CD4-positive, alpha-beta T cell treated with Interleukin-10 for 1 hour (primary cell): ENCODE measurements at regions not wholly inside any gene's neighbourhood (a gene's known extent, or its start where the extent isn't known, plus 50 kb on each side); places are given as distances from the start of the nearest gene placed in this dataset.
A peak's percentile ranks its signal among the peaks of the same experiment; 100 is the strongest.

Source experiments
- DNase-seq: peaks from one replicate; pipeline ENCODE4 v3.0.0-alpha.2; 2020

DNA sequence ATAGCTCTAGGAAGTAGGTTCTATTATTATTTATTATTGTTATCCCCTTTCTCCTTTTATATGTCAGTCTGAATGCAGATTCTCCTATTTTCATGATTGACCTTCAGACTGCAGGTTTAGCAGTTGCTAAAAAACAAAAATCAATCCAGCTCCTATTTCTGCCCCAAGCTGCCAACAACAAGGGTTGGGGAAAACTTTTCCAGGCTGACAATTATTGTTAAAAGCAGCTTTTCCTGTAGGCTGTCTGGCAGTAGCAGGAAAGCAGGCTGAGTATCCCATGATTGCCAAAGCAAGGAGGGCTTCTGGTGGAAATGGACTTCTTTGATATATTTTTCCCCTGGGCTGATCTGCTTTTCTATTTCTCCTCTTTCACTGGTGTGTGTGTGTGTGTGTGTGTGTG, 78.0 kb upstream of the CTLA4 start:
- no peak for DNase-seq

DNA sequence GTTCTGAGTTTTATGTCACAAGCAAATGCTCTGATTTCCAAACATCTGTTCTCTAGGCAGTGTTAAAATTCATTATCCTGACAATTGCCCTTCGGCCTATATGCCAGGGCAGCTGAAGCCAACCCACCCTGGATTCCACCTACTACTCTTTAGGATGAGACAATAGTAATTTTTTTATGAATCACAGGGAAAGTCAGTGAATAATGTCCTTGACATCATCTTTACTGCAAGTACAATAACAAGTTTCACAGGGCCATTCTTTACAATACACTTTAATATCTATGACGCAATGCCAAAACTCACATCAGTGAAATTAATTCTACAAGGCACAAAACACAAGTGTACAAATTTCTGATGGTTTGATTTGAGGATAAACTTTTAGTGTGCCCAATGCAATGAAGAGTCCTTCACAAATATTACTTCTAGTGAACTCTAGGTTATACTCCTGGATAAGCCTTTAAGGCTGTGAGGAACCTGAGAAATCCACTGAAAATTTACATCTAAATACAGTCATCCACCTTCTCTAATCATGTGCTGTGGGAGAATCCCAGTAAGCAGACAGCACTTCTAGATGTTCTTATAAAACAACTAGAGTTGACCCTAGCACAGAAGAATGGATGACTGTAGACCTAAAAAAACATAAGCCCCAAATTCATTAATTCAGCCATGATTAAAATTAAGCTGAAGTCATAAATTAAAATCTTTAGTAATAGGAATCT, 77.3 kb upstream of the CTLA4 start:
- DNase-seq: no peak

DNA sequence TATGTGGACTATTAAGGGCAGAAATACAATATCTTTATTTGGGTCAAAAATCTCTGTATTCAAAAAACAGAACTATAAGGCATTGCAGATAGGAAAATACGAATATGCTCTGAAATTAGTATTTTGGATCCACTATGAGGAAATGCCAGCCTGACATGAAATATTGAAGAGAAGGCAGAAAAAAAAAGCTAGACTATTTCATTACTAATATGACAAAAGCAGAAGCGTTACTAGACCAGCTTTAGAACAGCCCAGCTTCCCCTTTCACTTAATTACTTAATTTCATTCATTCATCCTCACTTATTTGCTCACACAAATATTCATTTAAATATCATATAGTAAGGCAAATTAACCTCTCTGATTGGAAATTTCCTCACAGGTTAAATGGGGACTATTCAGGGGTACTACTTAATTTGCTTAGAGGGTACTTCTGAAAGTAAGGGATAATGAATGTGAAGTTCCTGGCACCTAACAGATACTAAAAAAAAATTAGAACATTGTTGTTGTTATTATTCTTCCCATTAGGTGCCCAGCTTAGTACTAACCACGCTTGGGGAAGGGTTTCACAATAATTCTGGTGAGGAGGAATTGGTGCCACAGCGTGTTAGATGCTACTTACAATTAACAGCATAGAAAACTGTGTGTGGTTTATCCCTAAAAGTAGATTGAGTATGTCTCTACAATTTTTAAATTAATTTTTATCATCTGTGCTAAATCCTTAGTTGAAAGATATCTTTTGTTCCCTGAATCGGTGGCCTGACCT, 71.1 kb upstream of the CTLA4 start:
- no peak for DNase-seq

DNA sequence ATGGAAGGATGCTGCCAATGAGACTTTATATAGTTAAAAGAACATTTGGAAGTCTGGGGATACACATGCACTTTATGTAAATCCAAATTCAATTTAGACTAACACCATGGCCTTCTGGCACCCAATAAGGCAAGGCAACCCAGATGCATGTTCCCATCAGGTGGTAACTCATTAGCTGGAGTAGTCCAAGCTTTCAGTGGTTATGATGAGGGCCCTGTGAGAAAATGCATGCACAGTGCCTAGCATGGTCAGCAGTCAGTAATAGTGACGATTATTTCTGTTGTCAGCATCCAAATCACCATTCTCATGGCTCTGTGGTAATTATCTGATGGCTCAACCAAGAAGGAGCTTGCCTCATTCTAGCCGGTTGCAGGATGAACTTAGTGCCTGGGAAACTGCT, 70.3 kb upstream of the CTLA4 start:
- no peak for DNase-seq

DNA sequence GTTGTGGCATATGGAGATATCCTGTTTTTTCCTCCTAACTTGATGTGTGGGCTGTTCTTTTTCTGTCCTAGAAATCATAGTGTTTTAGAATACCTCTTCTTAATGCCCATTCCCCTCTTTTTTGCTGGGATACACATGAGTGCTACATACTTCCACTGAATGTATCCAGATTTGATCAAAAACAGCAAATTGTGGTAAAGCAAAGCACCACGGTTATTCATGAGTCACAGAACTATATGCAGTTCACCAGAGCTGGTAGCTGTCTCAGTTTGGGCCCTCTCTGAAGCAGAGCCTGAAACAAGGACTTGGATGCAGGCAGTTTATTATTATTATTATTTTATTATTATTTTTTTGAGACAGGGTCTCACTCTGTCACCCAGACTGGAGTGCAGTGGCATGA, 69.9 kb upstream of the CTLA4 start:
- no peak for DNase-seq

DNA sequence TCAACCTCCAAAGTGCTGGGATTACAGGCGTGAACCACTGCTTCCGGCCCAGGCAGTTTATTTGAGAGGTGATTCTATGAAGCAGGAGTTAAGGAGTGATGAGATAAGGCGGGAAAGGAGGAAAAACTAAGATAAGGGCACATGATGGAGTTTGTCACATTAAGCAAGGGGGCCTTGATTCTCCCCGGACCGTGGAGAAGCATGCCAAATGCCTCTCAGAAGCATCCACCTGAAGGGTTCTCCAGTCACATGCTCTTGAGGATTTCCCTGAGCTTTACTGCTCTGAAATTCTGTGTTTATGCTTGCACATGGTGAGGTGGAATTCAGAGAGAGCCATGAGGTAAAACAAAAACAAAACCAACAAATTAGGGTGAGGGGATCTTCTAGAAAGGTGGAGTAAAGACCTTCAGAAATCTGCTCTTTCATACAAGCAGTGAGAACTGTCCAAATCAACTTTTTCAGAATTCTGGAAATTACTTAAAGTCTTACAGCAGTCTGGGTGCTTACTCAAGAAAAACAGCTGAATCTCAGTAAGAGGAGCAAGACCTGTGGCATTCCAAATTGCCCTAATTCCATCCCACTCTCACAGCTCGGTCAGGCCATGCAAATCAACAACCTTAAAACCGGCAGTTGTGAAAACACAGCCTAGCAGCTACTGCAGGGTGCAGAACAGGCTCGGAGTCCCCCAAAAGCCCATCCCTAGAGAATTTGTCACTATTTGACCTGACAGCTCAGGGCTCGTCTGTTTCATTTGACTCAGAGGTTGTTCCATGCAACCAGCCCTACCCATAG, 69.1 kb upstream of the CTLA4 start:
- no peak for DNase-seq

DNA sequence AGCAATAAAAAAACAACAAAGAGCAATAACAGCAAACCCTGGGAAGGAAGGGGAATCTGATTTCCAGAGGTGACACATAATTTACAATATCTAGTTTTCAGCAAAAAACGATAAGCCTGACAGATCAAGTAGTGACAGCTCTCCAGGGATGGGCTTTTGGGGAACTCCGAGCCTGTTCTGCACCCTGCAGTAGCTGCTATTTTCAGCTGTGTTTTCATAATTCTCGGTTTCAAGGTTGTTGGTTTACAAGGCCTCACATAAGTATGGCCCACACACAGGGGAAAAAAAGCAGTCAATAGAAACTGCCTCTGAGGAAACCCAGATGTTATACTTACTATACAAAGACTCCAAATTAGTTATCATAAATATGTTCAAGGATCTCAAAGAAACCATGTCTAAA, 67.7 kb upstream of the CTLA4 start:
- no peak for DNase-seq

DNA sequence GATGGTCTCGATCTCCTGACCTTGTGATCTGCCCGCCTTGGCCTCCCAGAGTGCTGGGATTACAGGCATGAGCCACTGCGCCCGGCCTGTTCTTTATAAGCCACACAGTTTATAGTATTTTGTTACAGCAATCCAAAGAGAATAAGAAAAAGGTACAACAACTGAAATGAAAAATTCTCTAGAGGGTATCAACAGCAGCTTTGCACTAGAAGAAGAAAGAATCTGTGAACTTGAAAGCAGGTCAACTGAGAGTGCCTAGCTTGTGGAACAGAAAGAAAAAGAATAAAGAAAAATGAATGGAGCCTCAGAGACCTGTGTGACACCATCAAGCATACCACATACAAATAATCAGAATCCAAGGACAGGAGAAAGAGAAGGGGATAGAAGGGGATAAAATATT, 66.8 kb upstream of the CTLA4 start:
- no peak for DNase-seq

DNA sequence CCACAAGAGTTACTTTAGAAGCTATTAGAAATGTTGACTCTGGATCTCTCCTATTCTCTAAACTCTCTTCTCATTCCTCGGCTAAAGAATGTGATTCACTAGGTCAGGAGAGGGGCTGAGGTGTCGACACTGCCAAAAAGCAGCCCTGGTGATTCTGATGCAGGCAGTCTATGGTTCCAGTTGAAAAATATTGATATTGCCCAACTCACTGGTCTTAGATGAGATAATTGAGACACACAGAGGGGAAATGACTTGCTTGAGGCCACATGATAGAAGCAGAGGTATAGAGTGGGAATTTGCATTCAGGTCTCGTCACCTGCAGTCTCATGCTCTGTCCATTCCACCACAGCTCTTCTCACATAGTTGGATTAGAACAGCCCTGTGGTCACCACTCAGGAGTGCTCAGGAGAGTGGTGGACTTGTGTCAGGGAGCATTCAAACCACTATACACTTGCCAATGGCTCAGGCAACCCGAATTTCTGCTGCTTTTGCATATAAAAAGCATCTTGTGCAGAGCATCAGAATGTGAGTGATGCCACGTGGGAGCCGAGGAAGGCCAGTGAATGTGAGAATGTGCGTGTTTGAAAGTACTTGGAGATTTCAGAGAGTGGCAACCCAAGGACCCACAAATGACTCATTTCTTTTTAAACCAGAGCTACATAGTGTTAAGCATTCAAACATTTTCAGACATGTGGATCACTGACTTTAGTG, 65.1 kb upstream of the CTLA4 start:
- DNase-seq: no peak

DNA sequence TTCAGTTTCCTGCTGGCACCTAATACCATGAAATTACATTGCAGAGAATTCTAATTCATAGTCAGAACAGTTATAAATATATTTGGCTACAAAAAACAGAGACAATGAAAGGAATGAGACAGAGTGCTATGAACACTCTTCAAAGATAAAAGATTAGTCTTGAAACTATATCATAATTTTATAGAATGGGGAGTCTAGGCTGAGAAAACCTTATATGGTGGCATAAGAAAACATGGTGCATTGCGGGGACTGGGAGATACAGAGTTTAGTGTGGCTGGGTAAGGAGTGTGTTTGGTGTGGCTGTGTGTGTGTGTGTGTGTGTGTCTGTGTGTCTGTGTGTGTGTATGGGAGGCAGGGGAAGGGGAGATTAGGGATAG, 64.5 kb upstream of the CTLA4 start:
- no peak for DNase-seq

DNA sequence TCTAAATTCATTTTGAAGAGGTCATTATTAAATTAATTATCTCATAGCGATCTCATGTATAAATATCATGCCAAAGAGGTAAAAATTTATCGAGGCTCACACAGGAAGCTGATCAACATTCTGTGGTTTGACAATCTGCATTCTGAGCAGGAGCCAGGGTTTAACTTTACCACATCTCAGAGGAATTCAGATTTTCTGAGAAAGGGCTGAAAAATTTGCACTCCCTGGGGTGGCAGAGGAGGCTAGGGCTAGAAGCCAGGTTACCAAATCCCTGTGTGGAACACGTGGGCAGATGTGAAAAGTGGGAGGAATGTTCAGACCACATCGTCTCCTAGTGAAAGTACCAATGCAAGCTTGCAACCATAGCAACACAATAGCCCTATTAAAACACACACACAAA, 63.5 kb upstream of the CTLA4 start:
- DNase-seq: peak; percentile 59

DNA sequence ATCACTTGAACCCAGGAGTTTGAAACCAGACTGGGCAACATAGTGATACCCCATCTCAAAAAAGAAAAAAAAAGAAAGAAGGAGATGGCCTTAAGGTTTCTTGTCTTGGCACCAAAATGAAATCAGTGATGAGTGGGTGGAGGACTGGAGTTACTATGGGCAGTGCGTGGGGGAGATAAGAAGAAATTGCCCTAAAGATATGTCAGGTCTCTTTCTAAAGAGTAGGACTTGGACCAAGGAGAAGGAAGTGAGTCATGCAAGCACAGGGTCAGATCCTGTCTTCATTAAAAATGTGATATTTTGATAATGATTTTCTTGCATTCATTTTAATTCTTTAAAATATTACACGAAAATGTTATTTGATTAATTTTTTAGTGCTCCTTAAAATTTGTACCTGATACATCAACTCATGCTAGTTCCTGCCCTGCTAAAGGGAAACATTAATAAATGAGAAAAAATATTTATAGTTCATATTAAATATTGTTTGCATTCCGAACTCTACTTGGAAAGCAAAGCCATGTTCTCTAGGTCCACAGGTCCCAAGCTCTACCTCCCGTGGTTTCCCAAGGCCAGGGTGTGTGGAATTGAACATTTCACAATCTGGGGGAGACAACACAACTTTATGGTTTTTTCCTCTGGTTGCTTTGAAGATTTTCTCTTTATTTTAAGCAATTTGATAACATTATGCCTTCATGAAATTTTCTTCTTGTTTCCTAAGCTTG, 62.6 kb upstream of the CTLA4 start:
- DNase-seq: no peak

DNA sequence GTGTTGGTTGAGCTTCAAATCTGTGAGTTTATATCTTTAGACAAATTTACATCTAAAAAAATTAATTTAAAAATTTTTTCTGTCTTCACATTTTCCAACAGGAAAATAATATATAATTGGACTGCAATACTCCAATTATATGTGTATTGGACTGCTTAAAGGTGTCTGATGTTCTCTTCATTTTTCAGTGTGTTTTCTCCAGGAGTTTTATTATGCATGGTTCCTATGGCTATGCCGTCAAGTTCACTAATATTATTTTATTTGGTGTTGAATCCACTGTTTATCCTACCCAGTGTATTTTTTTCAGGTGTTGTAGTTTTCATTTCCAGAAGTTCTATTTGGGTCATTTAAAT, 62.1 kb upstream of the CTLA4 start:
- no peak for DNase-seq

DNA sequence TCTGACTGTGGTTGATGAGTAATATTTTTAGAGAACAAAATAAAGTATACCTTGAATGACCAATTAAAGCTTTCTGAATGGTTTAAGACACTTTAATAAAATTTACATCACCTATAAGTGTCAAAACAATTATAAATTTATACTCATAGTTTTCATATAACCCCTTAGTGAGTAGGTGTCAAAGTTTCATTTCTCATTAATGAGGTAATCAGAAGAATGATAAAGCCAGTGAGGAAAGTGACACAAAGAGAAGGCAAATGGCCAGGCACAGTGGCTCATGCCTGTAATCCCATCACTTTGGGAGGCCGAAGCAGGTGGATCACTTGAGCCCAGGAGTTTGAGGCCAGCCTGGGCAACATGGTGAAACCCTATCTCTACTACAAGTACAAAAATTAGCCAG, 60.8 kb upstream of the CTLA4 start:
- DNase-seq: no peak

DNA sequence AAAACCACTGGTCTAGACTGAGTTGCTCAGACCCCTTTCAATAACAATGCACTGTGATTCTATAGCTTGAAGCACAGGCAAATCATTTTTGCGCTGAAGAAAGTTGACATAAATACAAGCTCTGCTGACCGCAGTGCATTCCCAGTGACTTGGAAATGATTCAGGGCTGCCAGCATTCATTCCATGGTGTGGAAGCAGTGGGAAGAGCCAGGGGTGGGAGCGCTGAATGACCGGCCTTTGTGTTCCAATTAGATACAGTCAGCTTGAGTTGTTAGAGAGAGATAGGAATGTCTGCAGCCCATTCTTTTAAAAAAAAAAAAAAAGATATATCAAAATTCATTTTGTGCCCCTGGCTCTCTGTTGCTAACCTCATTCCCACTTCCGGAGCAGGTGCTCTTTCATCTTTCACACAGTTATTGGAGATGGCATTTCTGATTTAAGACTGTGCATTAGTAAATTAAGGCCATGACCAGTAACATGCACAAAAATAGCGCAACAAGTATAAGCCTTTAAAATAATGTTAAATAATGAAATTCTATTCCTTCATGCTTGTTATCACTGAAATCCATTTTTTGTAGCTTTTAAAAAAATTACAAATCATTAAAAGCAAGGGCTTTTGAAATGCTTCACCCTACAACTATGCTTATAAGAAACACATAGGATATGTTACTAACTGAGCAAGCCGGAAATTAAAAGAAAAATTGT, 59.4 kb upstream of the CTLA4 start:
- DNase-seq: no peak

DNA sequence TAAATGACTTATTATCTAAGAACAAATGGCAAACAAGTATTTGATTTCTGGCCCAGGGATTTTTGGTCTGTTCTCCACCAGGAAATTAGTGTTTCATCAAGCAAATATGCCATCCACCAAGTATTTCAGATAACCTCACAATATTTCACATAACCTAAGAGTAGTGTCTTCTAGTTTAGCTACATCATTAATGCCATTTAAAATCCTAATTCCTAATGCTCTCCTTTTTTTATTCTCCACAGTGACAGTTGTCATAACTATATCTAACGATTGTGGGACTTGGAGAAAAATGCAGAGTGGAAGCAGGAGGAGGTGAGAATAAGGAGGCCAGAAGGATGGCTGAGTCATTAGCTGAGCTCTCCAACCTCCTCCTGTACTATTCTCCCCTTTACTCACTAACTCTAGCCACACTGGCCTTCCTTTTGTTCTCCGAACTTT, 58.5 kb upstream of the CTLA4 start:
- no peak for DNase-seq

DNA sequence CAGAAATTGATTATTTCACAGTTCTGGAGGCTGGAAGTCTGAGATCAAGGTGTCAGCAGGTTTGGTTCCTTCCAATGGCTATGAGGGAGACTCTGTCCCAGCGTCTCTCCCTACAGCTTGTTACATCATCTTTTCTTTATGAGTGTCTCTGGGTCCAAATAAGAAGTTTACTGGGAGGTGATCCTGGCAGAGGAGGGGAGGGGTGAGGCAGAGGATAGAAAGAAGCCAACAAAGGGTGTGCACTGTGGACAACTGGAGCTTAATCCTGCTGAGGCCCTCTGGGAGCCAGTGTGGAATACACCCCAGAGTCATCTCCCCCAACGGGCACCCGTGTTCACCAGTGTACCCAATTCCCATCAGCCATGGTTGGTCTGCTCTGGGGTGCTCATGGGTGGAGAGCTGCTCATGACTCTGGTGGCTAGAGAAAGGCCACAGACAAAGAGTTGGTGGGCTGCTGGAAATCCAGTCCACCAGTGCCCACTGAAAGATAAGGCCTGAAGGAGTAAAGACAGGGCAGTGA, 57.5 kb upstream of the CTLA4 start:
- DNase-seq: no peak

DNA sequence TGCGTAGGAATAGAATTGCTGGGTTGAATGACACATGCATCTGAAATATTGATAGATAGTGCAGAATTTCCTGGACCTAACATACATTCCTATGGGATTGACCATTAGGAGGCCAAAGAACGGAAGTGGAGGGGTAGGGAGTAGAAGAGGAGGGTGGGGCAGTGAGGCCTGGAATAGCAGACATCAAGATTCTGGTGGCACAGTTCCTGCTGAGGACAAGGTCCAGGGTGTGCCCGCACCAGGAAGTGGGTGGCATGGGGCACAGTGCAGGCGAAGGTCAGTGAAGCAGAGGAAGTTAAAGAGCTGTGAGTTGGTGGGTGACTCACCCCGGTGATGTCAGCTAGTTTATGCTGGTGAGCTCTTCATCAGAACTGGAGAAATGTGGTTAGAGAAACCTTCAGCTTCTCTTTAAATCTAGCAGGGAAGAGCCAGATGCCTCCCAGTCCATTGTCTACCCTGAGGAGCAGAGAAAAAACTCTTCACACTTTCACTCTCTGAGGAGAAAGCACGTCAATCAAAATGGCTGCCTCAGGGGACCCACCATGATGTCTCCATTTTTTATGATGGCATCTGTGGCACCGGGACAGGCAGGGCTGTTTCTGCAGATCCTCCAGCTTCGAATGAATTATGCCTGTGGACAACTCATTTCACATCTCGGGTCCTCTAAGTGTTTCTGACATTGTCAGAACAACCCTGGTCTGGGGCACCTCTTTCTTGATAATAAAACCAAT, 55.9 kb upstream of the CTLA4 start:
- peak; percentile 62 for DNase-seq

DNA sequence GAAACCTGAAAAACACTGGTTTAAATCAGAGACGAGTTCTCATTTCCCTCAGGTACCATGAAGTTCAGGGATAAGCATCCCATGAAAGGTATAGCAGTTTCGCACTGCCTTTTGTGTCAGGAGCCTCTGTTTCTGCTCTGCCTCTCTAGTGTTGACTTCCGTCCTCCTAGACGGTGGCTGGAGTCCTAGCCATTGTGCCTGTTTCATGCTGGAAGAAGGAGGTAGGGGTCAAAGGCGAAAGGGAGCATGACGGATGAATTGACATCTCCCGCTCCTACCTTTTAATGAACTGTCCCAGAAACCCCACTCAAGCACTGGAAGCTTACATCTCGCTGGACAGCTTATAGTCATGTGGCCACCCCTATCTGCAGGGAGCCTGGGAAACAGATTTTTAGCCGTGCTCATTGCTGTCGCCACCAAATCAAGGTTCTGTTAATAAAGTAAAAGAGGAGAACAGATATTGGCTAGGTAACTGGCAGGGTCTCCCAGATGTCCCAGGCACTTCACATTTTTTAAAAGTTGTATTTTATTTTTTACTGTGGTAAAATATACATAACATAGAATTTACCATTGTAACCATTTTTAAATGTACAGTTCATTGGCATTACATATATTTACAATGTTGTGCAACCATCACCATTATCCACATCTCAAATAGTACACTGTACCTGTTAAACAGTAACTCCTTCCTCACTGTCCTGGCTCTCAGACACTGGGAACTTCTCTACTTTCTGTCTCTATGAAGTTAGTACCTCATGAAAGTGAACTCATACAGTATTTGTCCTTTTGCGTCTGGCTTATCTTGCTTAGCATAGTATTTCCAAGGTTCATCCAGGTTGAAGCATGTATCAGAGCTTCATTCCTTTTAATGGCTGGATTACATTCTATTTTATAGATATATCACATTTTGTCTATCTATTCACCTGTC, 55.0 kb upstream of the CTLA4 start:
- DNase-seq: no peak

DNA sequence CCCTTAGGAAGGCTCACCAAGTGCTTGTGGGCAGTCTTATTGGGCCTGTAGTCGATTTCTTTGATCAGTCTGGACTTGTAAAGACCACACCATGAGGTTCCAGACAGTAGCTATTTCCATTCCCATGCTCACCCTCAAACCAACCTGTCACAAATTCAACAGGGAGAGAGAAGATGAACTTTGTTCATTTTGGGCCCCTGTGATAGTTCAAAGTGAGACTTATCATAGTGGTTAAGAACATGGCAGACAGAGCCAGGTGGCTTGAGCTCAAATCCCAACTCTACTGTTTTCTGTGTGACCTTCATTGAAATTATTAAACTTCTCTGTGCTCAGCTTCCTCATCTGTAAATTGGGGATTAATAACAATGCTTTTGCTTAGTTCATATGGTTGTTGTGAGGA, 53.9 kb upstream of the CTLA4 start:
- no peak for DNase-seq
